K562 (cell line): ENCODE measurements at regions not wholly inside any gene's neighbourhood (a gene's known extent, or its start where the extent isn't known, plus 50 kb on each side); places are given as distances from the start of the nearest gene placed in this dataset.

Experiments used
- ATAC-seq: fragments of 200-7000 bp; cut with Tn5 transposase; 3 replicates; pipeline ENCODE4 v1.9.1; 2020; ENCODE audit warnings: moderate library complexity
- BruUV-seq: library from RNA; stranded (reverse); fragments of 400-500 nt; replicated peaks from 2 replicates; lab custom pipeline; 2021; lab: Mats Ljungman, UMichigan
- CTCF ChIA-PET: fragments of 300-600 bp; formaldehyde crosslinking; extraction: SDS; loops from one replicate; lab custom pipeline; 2021; ENCODE audit warnings: low intra/inter-chr PET ratio; lab: Yijun Ruan, JAX
- POLR2A ChIA-PET: fragments of 300-600, 350-650 bp; sonication (Branson Sonifier 250); formaldehyde crosslinking; extraction: SDS; loops from one replicate; lab custom pipeline; 2021; ENCODE audit warnings: antibody characterized with exemption, inconsistent platforms; lab: Yijun Ruan, JAX
- DNase-seq, 4 experiments: peaks; one replicate each; pipeline versions ENCODE4 v3.0.0 to v3.0.0-alpha.2; 2011 to 2018; ENCODE audit warnings: low spot score in 3 of 4, mixed read lengths in 3 of 4; ENCODE audit errors: extremely low read depth in 1 of 4
- FAIRE-seq: peaks from 2 replicates; lab custom pipeline; 2011; peaks lifted over from hg19 to GRCh38; lab: Jason Lieb, UNC
- H2AFZ ChIP-seq: 2 replicates; pipeline ENCODE4 v1.6.0; 2011; ENCODE audit warnings: low read depth, low read length, control low read depth, inconsistent platforms
- H3K27ac ChIP-seq: fragments of 200-600 bp; 3 replicates; pipeline ENCODE4 v1.8.0; 2011; ENCODE audit warnings: low read depth, mild to moderate bottlenecking, control low read depth, inconsistent platforms, low read length, moderate library complexity, mixed read lengths; ENCODE audit errors: extremely low read depth
- H3K27me3 ChIP-seq, 2 experiments: fragments of 300-600 bp in 1 of 2; 2 replicates in 1 of 2; 3 replicates in 1 of 2; pipeline versions ENCODE4 v1.6.0 to v1.8.0; 2011; ENCODE audit warnings: inconsistent platforms in 2 of 2, low read length in 2 of 2, mild to moderate bottlenecking in 1 of 2, mixed read lengths in 1 of 2, moderate library complexity in 1 of 2; ENCODE audit not compliant: control insufficient read depth in 2 of 2, insufficient read depth in 2 of 2
- H3K36me3 ChIP-seq: fragments of 300-600 bp; 3 replicates; pipeline ENCODE4 v1.8.0; 2011; ENCODE audit warnings: mild to moderate bottlenecking, low read length, inconsistent platforms; ENCODE audit not compliant: control insufficient read depth, insufficient read depth
- H3K4me1 ChIP-seq, 2 experiments: fragments of 200-600 bp in 1 of 2; replicated peaks in 1 of 2; 2 replicates in 1 of 2; 3 replicates in 1 of 2; pipeline versions ENCODE4 v1.5.1 to v1.8.0; 2011; ENCODE audit warnings: inconsistent platforms in 2 of 2, low read length in 2 of 2, mild to moderate bottlenecking in 1 of 2, mixed read lengths in 1 of 2, moderate library complexity in 1 of 2; ENCODE audit not compliant: control insufficient read depth in 2 of 2, insufficient read depth in 2 of 2
- H3K4me2 ChIP-seq: 2 replicates; pipeline ENCODE4 v1.6.1; 2011; ENCODE audit warnings: low read length, control low read depth, inconsistent platforms, mixed read lengths; ENCODE audit not compliant: insufficient read depth
- H3K4me3 ChIP-seq: fragments of 200-600 bp; sonication (generic), shearing (Covaris generic); 2 replicates; pipeline ENCODE4 v1.5.1; 2016; ENCODE audit warnings: control low read depth, inconsistent platforms
- H3K79me2 ChIP-seq: fragments of 200-600 bp; 3 replicates; pipeline ENCODE4 v1.8.0; 2011; ENCODE audit warnings: low read length, inconsistent platforms; ENCODE audit not compliant: control insufficient read depth, insufficient read depth
- H3K9ac ChIP-seq, 2 experiments: 2 replicates each; pipeline versions ENCODE4 v1.6.0 to v1.6.1; 2011; ENCODE audit warnings: low read depth in 2 of 2, low read length in 2 of 2, control low read depth in 1 of 2, inconsistent platforms in 1 of 2, mild to moderate bottlenecking in 1 of 2, mixed read lengths in 1 of 2; ENCODE audit not compliant: insufficient read depth in 1 of 2
- H3K9me1 ChIP-seq: one replicate; pipeline ENCODE4 v1.6.0; 2011; ENCODE audit warnings: inconsistent platforms, mild to moderate bottlenecking, low read length, moderate library complexity; ENCODE audit not compliant: control insufficient read depth, insufficient read depth
- H3K9me3 ChIP-seq: replicated peaks from 2 replicates; pipeline ENCODE4 v1.5.1; 2011; ENCODE audit warnings: low read depth, low read length, inconsistent platforms; ENCODE audit not compliant: control insufficient read depth, insufficient read depth
- H4K20me1 ChIP-seq: replicated peaks from 2 replicates; pipeline ENCODE4 v1.6.1; 2011; ENCODE audit warnings: low read length, inconsistent platforms, mixed read lengths; ENCODE audit not compliant: control insufficient read depth, insufficient read depth
- CAMTA2 ChIP-seq: fragments of 250-450 bp; sonication (Bioruptor Pico); conservative IDR thresholded peaks from 2 replicates; pipeline ENCODE4 v1.5.1; 2022
- CREM ChIP-seq: IDR thresholded peaks from 2 replicates; pipeline ENCODE4 v1.6.1; 2014; ENCODE audit warnings: antibody characterized with exemption, low read depth
- ETS2 ChIP-seq: IDR thresholded peaks from 2 replicates; pipeline ENCODE4 v1.6.1; 2016; ENCODE audit warnings: borderline replicate concordance, missing genetic modification characterization, mild to moderate bottlenecking, moderate library complexity, missing compliant biosample characterization; ENCODE audit not compliant: poor library complexity, severe bottlenecking
- MIER1 ChIP-seq: fragments of 450-650 bp; IDR thresholded peaks from 2 replicates; pipeline ENCODE4 v1.6.1; 2016; ENCODE audit warnings: antibody characterized with exemption, mild to moderate bottlenecking, low read depth
- MLX ChIP-seq, 2 experiments: fragments of 450-650 bp in 1 of 2; sonication (generic) in 1 of 2; formaldehyde crosslinking; conservative IDR thresholded peaks; 2 replicates each; pipeline versions ENCODE4 v1.4.0 to v1.8.1; 2020 to 2022; ENCODE audit warnings: mild to moderate bottlenecking in 1 of 2, missing genetic modification reagents in 1 of 2
- SMARCC2 ChIP-seq: fragments of 450-650 bp; IDR thresholded peaks from 2 replicates; pipeline ENCODE4 v1.6.1; 2017; ENCODE audit warnings: antibody characterized with exemption, moderate library complexity, mild to moderate bottlenecking, low read depth
- ZBTB26 ChIP-seq: fragments of 450-650 bp; formaldehyde crosslinking; IDR thresholded peaks from 2 replicates; pipeline ENCODE4 v1.4.0; 2022; ENCODE audit warnings: missing genetic modification characterization
- WGBS: fragments of 100-300 bp; shearing (Covaris generic); methylation state at CpG from one replicate; pipeline ENCODE4 v1.1.6; 2016; ENCODE audit warnings: low coverage, mixed read lengths; ENCODE audit not compliant: insufficient coverage; ENCODE audit errors: missing lambda C conversion rate; 5-methylcytosine and 5-hydroxymethylcytosine counted together
- in situ Hi-C: fragments of 300-500 bp; cut with MboI; formaldehyde crosslinking; loops from 4 replicates; pipeline ENCODE4 v1.15.0; 2018; ENCODE audit warnings: inconsistent platforms, mixed read lengths
- intact Hi-C: fragments of 100-400 bp; cut with micrococcal nuclease; formaldehyde crosslinking; loops from 2 replicates; pipeline ENCODE4 v1.14.2; 2022

GRCh38 chr7:41785840-41786239, 83.0 kb upstream of the INHBA start:
- no TSS peak for BruUV-seq
- no peaks in the 10 kb centered on the region for H3K4me1 ChIP-seq
- CTCF ChIA-PET = no interaction called here
- H2AFZ ChIP-seq = no peak overlapping the region
- WGBS = 2% methylated on average over 5 of the region's 5 CpGs
- no peak for TF ChIP-seq CREM
- TF ChIP-seq ETS2 (tag) = no peak
- TF ChIP-seq MLX (CRISPR knock-in tag; conservative IDR thresholded peaks at IDR 0.05) = no peak
- TF ChIP-seq CAMTA2 (CRISPR knock-in tag) = no peak
- TF ChIP-seq MIER1 = no peak
- no peak for TF ChIP-seq ZBTB26 (CRISPR knock-in tag)
- TF ChIP-seq SMARCC2 = no peak
- TF ChIP-seq, all 486 proteins: peak for 0
- no peaks in the 10 kb centered on the region for H4K20me1 ChIP-seq
- no peaks in the 10 kb centered on the region for H3K9me3 ChIP-seq
- ATAC-seq (no peak), DNase-seq (no peak), FAIRE-seq (no peak)
- POLR2A ChIA-PET = no interaction called here
- no peaks in the 10 kb centered on the region for H3K79me2 ChIP-seq
- no peak overlapping the region for H3K9ac ChIP-seq
- intact Hi-C loops = no loop called here
- no peaks in the 10 kb centered on the region for H3K27me3 ChIP-seq
- no peak overlapping the region for H3K4me3 ChIP-seq
- in situ Hi-C loops = no loop called here
- H3K27ac ChIP-seq = no peak overlapping the region
- no peaks in the 10 kb centered on the region for H3K36me3 ChIP-seq
- no peak overlapping the region for H3K4me2 ChIP-seq
- H3K9me1 ChIP-seq = no peaks in the 10 kb centered on the region
